ENCODE measurements at regions not wholly inside any gene's neighbourhood (a gene's known extent, or its start where the extent isn't known, plus 50 kb on each side); places are given as distances from the start of the nearest gene placed in this dataset.
"Not testable (repeated sequence)": the region's sequence is repeated elsewhere in the genome, so short reads cannot be mapped to it uniquely, and the experiment has no call there.

- no peak for DNase-seq (ENCODE audit: low spot score)
Measured at GRCh38 chr14:65966188-65966587, 520.0 kb upstream of the CCDC196 start.

- DNase-seq (ENCODE audit: low spot score): no peak
Measured at GRCh38 chr14:65972346-65972870, 513.8 kb upstream of the CCDC196 start.

GRCh38 chr14:65972891-65973290, 513.3 kb upstream of the CCDC196 start:
- no peak for DNase-seq (ENCODE audit: low spot score)

GRCh38 chr14:65975865-65976264, 510.3 kb upstream of the CCDC196 start:
- DNase-seq (ENCODE audit: low spot score): no peak

GRCh38 chr14:65976761-65977404, 509.3 kb upstream of the CCDC196 start:
- no peak for DNase-seq (ENCODE audit: low spot score)

- DNase-seq (ENCODE audit: low spot score): no peak
Measured at GRCh38 chr14:65981192-65981843, 504.9 kb upstream of the CCDC196 start.

- no peak for DNase-seq (ENCODE audit: low spot score)
Measured at GRCh38 chr14:65986041-65986440, 500.1 kb upstream of the CCDC196 start.

- no peak for DNase-seq (ENCODE audit: low spot score)
Measured at GRCh38 chr14:65989981-65990380, 496.2 kb upstream of the CCDC196 start.

GRCh38 chr14:65991104-65991503, 495.1 kb upstream of the CCDC196 start:
- DNase-seq (ENCODE audit: low spot score): no peak

- not testable (repeated sequence) for DNase-seq (ENCODE audit: low spot score)
Measured at GRCh38 chr14:65991935-65992334, 494.2 kb upstream of the CCDC196 start.

- DNase-seq (ENCODE audit: low spot score): no peak
Measured at GRCh38 chr14:65993103-65993502, 493.1 kb upstream of the CCDC196 start.

GRCh38 chr14:65993996-65994395, 492.2 kb upstream of the CCDC196 start:
- no peak for DNase-seq (ENCODE audit: low spot score)

GRCh38 chr14:65997347-65997746, 488.8 kb upstream of the CCDC196 start:
- no peak for DNase-seq (ENCODE audit: low spot score)

GRCh38 chr14:65999865-66000264, 486.3 kb upstream of the CCDC196 start:
- DNase-seq (ENCODE audit: low spot score): no peak

GRCh38 chr14:66000766-66001165, 485.4 kb upstream of the CCDC196 start:
- DNase-seq (ENCODE audit: low spot score): no peak

- no peak for DNase-seq (ENCODE audit: low spot score)
Measured at GRCh38 chr14:66001356-66001755, 484.8 kb upstream of the CCDC196 start.

GRCh38 chr14:66003082-66003730, 483.0 kb upstream of the CCDC196 start:
- DNase-seq (ENCODE audit: low spot score): no peak

GRCh38 chr14:66005900-66006434, 480.2 kb upstream of the CCDC196 start:
- no peak for DNase-seq (ENCODE audit: low spot score)

- DNase-seq (ENCODE audit: low spot score): no peak
Measured at GRCh38 chr14:66008631-66009030, 477.5 kb upstream of the CCDC196 start.

GRCh38 chr14:66009089-66009488, 477.1 kb upstream of the CCDC196 start:
- DNase-seq (ENCODE audit: low spot score): no peak

GRCh38 chr14:66010695-66011094, 475.5 kb upstream of the CCDC196 start:
- DNase-seq (ENCODE audit: low spot score): no peak

- DNase-seq (ENCODE audit: low spot score): no peak
Measured at GRCh38 chr14:66011855-66012254, 474.3 kb upstream of the CCDC196 start.

GRCh38 chr14:66013607-66014006, 472.6 kb upstream of the CCDC196 start:
- DNase-seq (ENCODE audit: low spot score): not testable (repeated sequence)

Data from HuH-7.5 (cell line).